ENCODE measurements at regions not wholly inside any gene's neighbourhood (a gene's known extent, or its start where the extent isn't known, plus 50 kb on each side); places are given as distances from the start of the nearest gene placed in this dataset.
"Not testable (repeated sequence)": the region's sequence is repeated elsewhere in the genome, so short reads cannot be mapped to it uniquely, and the experiment has no call there.

DNA sequence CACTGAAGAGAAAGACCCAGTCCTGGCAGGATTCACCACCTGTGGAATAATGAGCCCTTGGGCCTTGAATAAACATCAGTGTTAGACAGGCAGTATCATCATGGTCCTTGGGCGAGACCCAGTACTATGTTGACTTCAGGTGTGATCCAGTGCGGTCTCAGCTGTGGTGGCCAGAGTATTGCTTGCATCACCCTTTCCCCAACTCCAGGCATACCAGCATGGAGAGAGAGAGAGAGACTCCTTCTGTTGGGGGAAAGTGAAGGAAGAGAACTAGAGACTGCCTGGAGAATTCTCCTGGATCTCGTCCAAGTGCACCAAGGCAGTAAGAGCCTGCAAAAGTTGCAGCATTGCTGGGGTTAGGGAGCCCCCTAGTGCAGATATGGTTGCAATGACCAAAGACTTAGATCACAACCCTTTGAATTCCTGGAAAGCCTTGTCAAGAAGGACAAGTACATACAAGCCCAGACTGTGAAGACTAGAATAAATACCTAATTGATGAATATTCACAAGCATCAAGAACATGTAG, 61.1 kb upstream of the VAMP7 start:
- in situ Hi-C loops (cut with HindIII; ENCODE audit: low pct_unique_long_range_greater_than_20kb, low sequenced_read_pairs) = no loop called here
- peak; percentile 77 for DNase-seq (ENCODE audit: low read depth, low spot score)

DNA sequence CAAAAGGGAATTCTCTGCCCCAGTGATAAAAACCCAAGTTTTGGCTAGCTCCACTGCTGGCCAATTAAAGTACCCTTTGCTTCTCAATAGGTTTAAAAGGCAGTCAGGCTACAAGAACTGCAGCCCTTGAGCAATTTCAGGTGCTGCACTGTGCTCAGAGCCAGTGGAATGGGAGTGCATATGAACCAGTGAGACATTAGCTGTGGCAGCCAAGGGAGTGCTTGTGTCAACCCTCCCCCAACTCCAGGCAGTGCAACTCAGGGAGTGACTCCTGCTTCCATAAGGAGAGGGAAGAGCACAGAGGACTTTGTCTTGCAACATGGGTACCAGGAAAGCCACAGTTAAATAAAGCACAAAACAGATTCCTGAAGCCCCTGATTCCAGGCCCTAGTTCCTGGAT, 61.6 kb upstream of the VAMP7 start:
- no peak for DNase-seq (ENCODE audit: low read depth, low spot score)
- in situ Hi-C loops (cut with HindIII; ENCODE audit: low pct_unique_long_range_greater_than_20kb, low sequenced_read_pairs) = no loop called here

DNA sequence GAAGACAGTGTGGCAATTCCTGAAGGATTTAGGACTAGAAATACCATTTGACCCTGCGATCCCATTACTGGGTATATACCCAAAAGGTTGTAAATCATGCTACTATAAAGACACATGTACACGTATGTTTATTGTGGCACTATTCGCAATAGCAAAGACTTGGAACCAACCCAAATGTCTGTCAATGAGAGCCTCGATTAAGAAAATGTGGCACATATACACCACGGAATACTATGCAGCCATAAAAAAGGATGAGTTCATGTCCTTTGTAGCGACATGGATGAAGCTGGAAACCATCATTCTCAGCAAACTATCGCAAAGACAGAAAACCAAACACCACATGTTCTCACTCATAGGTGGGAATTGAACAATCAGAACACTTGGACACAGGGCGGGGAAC, 66.8 kb upstream of the VAMP7 start:
- DNase-seq (ENCODE audit: low read depth, low spot score); in situ Hi-C loops (cut with HindIII; ENCODE audit: low pct_unique_long_range_greater_than_20kb, low sequenced_read_pairs): not testable (repeated sequence)

DNA sequence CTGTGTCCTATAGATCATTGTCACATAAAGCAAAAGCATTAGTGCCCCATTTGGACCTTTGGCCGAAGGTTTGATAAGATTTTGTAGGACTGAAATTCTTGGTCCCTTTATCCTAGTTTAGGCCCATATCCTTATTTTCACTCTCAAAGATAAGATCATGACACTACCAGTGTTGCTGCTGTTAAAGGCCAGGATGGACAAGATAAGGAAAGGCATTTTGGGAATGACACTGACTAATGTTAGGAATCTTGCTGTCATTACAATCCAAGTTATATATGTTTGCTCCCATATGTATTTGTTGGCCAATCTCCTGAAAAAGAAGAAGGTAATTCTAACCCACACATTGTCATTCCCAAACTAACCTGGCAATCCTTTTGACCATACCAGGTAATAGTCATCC, 101.3 kb upstream of the VAMP7 start:
- DNase-seq (ENCODE audit: low read depth, low spot score) = no peak
- in situ Hi-C loops (cut with HindIII; ENCODE audit: low pct_unique_long_range_greater_than_20kb, low sequenced_read_pairs) = no loop called here

DNA sequence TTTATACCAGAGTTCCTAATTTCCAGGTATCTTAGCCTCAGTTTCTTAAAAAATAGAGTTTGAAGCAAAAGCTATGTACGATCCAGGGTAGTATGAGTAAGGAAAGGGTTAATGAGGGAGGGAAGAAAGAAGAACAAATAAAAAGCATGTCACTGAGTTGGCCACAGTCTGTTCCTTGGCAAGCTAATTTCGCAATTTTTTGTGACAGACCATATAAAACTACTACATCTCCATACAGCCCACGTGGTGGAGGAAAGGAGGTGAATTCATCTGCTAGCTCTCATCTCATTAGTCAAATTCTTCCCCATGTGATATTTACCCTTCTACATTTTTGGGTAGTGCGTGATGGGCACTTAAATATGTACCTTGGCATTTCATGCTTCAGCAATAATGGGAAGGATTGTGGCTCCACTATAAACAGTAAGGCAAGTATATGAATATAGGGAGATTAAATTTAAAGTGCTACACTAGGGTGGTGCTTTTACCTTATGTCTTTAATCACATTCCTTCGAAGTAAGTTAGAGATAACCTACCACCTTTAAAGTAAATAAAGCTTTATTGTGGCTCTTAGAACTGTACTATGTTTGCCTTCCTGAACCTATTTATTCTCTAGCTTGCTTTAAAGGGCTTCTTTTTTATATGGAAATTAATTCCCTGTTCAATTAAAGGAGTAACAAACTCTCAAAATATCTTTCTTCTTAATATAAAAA, 102.1 kb upstream of the VAMP7 start:
- in situ Hi-C loops (cut with HindIII; ENCODE audit: low pct_unique_long_range_greater_than_20kb, low sequenced_read_pairs) = no loop called here
- DNase-seq (ENCODE audit: low read depth, low spot score) = no peak

DNA sequence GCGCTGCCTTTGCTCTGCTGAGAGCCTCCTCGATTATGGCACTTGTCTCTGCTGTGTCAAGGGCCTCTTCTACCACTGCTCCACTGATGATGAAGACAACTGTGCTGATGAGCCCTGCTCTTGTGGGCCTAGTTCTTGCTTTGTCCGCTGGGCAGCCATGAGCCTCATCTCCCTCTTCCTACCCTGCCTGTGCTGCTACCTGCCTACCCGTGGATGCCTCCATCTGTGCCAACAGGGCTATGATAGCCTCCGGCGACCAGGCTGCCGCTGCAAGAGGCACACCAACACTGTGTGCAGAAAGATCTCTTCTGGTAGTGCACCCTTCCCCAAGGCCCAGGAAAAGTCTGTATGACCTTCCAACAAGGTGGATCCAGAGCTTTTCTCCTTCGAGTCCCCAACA, 106.8 kb upstream of the VAMP7 start:
- DNase-seq (ENCODE audit: low read depth, low spot score) = no peak
- in situ Hi-C loops (cut with HindIII; ENCODE audit: low pct_unique_long_range_greater_than_20kb, low sequenced_read_pairs) = no loop called here

DNA sequence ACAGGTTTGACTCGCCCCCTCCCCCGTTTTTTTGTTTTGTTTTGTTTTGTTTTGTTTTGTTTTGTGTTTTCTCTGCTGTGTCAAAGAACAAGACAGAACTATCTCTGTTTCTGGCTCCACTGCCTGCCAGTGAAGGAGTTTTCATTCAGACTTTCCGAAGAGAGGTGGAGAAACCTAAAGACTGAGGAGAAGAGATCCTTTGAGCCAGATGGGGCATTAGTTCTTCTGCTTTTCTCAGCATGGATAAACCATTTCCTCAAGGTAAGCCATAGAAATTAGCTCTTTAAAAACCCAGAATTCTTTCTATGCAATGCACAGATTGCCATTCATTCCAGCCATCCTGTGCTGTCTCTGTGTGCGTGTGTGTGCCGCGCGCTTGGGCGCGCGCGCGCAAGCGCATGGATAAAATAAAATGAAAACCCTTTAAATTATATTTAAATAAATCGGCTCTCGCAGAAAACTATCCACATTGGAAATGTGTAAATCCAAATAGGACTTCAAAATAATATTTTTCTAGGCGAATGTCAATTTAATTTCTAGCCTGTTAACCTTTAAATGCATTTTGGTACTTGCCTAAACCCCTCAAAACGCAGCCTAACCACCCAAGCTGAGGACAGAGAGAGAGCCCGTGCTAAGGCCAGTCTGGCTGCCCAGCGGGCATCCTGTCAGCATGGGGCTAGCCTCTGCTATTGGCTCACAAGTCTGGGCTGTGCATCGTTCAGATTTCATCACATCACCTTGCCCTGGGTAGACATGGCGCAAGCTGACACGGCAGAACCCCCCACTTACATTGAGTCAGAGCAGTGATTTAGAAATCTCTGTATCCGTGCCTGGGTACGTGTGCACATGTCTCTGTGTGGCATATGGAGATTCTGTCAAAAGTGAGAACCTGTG, 113.0 kb upstream of the VAMP7 start:
- peak; percentile 2 for DNase-seq (ENCODE audit: low read depth, low spot score)
- in situ Hi-C loops (cut with HindIII; ENCODE audit: low pct_unique_long_range_greater_than_20kb, low sequenced_read_pairs) = no loop called here

DNA sequence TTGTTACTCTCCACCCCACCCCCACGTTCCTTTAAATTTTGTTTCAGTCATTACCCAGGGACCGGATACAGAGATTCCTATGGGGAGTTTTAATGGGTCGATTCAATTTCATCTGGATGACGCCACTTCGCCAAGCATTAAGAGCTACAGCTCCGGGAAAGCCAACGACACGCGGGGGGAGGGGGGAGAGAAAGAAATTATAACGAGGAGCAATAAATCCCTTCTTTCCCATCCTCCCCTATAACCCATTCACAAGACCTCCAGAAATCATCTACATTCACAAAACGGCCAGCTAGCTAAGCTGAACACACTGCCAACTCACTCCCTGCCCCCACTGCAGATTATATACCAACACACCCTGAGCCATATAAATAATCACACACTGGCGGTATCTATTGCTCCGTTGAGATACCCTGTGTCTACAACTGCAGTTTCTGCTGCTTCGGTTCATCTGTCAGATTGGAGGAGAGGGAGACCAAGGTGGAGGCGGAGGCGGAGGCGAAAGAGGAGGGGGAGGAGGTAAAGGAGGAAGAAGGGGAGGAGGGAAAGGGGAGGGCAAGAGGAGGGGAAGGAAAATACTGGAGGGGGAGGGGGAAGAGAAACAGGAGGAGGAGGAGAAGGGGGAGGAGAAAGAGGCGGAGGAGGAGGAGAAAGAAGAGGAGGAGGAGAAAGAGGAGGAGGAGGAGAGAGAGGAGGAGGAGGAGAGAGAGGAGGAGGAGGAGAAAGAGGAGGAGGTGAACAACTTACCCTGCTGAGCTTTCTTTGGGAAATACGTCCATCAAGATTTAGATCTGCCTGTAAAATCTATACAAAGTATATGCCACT, 113.9 kb upstream of the VAMP7 start:
- in situ Hi-C loops (cut with HindIII; ENCODE audit: low pct_unique_long_range_greater_than_20kb, low sequenced_read_pairs) = no loop called here
- peak; percentile 86 for DNase-seq (ENCODE audit: low read depth, low spot score)

DNA sequence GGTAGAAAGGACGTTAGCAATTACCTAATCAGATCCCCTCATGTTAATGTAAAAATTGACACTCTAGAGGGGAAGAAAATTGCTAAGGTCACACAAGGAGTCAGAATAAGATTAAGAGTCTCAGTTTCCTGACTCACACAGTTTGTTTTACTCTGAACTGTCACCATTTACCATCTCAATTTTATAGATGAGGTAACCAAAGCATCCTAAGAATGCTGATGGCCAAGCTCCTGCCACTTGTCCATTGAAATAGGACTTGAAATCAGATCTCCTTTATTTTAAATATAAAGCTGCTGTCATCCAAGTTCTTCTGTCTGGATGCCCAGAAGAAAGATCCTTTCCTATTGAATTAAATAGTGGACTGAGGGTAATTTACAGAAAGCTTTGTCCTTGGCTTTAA, 114.8 kb upstream of the VAMP7 start:
- in situ Hi-C loops (cut with HindIII; ENCODE audit: low pct_unique_long_range_greater_than_20kb, low sequenced_read_pairs) = no loop called here
- DNase-seq (ENCODE audit: low read depth, low spot score) = no peak

DNA sequence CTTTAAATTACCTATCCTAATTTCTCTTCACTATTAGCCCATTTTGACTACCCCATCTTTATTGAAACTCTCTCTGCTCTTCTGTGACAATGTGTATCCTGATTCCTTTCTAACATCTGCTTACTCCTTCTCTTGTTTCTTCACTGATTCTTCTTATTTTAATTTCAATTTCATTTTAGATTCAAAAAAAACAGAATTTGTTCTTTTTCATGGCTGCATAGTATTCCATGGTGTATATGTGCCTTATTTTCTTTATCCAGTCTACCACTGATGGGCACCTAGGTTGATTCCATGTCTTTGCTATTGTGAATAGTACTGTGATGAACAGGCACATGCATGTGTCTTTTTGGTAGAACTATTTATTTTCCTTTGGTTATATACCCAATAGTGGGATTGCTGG, 120.0 kb upstream of the VAMP7 start:
- in situ Hi-C loops (cut with HindIII; ENCODE audit: low pct_unique_long_range_greater_than_20kb, low sequenced_read_pairs) = no loop called here
- no peak for DNase-seq (ENCODE audit: low read depth, low spot score)

DNA sequence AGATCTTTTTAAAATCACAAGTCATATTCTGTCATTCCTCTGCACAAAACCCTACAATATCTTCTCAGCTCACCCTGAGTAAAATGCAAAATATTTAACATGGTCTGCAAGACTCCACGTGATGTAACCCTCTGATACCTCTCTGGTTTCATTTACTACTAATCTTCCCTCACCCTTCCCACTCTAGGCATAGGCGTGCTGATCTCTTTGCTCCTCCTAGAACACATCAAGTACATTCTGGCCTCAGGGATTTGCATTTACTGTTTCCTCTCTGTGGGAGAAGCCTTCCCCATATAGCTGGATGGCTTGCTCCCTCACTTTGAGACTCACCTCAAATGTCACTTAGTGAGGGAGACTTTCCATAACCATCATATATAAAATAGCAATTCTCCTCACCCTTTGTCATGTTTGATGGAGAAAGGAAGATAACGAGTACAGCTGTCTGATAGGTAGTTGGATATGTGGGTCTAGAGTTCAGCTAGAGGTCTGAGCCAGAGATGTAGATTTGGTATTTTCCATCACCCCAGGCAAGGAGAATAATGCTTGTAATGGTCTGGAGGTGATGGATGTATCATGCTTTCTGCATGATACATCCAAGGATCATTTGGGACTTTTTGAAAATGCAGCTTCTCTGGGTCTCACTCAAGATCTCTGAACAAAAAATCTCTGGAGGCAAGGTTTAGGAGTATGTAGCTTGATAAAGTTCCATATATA, 123.9 kb upstream of the VAMP7 start:
- DNase-seq (ENCODE audit: low read depth, low spot score) = no peak
- in situ Hi-C loops (cut with HindIII; ENCODE audit: low pct_unique_long_range_greater_than_20kb, low sequenced_read_pairs) = no loop called here

DNA sequence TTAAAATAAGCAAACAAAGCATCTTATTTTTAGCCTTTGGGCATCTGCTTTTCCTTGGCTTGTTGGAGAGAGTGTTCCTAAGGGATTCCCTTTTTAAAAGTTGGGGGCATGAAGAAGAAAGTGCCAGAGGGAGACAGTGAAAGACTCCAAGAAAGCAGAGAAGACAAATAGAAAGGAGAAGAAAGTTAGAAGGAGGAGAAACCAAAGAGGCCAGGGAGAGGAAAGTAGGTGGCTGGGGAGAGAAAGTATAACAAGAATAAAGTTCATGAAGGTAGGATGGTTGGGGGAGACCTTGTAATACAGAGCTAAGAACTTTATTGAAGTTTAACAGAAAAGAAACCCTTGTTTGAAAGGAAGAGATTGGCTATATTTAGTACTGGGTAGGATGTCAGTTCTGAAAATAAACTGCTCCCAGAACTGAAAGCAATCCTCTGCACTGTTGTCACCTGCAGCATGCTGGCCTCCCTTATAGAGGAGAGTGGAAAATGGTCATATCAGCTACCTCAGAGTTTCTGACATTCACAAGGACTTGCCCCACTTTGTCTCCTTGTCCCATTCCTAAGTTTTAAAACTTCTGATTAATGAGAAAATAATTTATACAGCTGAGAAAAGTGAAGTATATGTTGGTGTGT, 125.3 kb upstream of the VAMP7 start:
- in situ Hi-C loops (cut with HindIII; ENCODE audit: low pct_unique_long_range_greater_than_20kb, low sequenced_read_pairs) = no loop called here
- no peak for DNase-seq (ENCODE audit: low read depth, low spot score)

DNA sequence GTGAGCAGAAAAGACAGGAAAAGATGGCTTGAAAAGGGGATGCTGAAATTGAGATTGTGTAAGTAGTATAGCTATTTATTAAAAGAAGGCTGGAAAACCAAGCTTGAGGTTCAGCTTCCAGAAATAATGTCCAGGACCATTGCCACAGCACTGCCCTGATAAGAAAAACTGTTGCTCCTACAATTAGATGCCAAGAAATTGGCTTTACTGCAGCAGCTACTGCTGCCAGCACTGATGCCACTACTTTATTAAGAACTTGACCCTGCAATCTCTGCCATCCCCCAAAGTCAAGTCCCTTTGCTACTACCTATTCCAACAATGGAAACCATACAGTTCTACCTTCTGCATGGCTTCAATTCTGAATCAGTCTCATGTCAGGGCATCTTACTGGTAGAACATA, 130.0 kb upstream of the VAMP7 start:
- in situ Hi-C loops (cut with HindIII; ENCODE audit: low pct_unique_long_range_greater_than_20kb, low sequenced_read_pairs) = no loop called here
- DNase-seq (ENCODE audit: low read depth, low spot score) = no peak

DNA sequence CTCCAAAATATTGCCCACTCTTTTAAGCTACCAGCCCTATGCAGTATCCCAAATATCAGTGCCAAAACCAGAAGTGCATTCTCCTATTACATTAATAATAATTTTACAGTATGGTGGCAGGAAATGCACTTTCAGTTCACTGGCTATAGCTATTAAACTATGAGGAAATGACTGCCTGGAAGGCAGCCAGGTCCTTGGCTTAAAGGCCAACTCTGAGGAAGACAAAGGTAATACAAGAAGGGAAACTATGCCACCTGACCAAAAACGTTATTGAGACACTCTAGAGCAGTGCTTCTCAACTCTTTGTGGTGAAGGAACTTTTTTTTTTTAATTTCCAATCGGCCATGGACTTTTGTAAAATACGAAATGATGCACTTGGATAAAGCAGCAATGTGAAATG, 133.6 kb upstream of the VAMP7 start:
- in situ Hi-C loops (cut with HindIII; ENCODE audit: low pct_unique_long_range_greater_than_20kb, low sequenced_read_pairs) = no loop called here
- peak; percentile 16 for DNase-seq (ENCODE audit: low read depth, low spot score)

DNA sequence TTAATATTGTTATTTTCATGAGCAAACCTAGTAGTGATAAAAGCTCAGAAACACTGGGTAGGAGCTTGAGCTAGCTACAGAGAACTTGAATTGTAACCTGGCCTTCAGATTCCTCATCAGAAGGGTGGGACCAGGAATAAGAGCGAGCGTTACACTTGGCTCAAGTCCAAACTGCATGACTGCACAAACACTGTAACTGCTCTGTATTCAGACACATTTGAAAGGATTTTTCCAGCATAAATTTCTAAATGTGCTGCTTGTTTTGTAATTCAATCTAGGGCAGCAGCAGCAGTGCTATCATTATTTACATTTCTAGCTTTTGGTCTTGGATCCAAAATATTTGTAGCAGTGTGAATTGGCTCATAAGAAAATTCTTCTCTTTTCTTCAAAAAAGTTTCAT, 133.0 kb upstream of the TMLHE start:
- in situ Hi-C loops (cut with HindIII; ENCODE audit: low pct_unique_long_range_greater_than_20kb, low sequenced_read_pairs) = no loop called here
- peak; percentile 52 for DNase-seq (ENCODE audit: low read depth, low spot score)

DNA sequence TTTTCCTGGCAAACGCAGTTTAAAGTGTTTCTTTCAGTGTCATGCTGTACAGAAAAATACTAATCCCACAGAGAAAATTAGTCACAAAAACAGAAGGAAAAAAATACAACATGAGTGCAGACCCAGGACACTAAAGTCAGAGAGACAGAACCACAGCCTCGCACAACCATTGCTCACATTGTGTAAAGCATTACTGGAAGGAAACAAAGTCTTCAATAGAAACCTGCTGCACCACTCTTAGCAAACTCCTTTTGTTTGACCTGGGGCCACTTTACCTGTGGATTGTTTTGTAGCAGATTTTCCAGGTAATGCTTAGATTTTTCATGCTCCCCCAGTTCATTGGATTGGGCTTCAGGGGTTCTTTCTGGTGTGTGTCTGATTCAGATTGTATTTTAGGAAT, 131.8 kb upstream of the TMLHE start:
- in situ Hi-C loops (cut with HindIII; ENCODE audit: low pct_unique_long_range_greater_than_20kb, low sequenced_read_pairs) = no loop called here
- no peak for DNase-seq (ENCODE audit: low read depth, low spot score)

DNA sequence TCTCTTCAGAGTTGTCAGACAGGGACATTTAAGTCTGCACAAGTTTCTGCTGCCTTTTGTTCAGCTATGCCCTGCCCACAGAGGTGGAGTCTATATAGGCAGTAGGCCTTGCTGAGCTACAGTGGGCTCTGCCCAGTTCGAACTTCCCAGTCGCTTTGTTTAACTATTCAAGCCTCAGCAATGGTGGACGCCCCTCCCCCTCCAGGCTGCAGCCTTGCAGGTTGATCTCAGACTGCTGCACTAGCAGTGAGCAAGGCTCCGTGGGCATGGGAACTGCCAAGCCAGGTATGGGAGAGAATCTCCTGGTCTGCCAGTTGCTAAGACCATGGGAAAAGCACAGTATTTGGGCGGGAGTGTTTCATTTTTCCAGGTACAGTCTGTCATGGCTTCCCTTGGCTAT, 115.6 kb upstream of the TMLHE start:
- DNase-seq (ENCODE audit: low read depth, low spot score); in situ Hi-C loops (cut with HindIII; ENCODE audit: low pct_unique_long_range_greater_than_20kb, low sequenced_read_pairs): not testable (repeated sequence)
